NCI-H2196 treated with DMSO at 0.1 percent for 48 hours (cell line): ENCODE measurements at regions not wholly inside any gene's neighbourhood (a gene's known extent, or its start where the extent isn't known, plus 50 kb on each side); places are given as distances from the start of the nearest gene placed in this dataset.

Experiments used
- DNase-seq: peaks from one replicate; lab custom pipeline; 2025; ENCODE audit not compliant: unreplicated experiment; lab: John Stamatoyannopoulos, UW

DNA sequence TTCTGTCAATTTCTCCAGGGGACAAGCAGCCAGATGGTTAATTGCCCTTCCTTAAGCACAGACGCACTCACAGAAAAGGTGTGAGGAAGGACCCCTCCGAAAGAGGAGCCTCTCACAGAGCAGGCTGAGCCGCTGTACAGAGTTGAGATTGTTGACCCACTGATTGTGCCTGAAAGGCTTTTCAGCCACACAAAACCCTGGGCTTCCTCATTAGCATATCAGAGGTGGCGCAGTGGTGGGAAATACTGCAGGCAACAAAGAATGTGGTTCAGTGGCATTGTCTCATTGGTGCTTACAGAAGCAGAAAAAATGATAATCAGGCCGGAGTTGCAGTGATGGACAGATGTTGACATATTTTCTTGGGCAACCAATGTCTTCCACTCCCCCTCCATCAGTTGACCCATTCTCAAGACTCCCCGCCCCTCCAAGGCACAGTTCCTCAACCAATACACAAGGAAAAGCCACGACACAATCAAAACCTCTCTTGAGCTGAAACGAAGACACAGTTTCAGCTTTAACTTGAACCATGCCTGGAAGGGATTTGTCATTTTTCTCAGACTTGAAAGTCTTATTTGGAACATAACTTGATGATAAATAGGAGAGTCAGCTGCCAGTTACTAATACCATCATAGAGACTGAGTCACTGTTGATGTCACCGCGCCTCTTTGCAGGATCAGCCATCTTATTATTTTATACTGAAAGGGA lies 53.1 kb downstream of the ATXN3L start:
- DNase-seq: no peak

DNA sequence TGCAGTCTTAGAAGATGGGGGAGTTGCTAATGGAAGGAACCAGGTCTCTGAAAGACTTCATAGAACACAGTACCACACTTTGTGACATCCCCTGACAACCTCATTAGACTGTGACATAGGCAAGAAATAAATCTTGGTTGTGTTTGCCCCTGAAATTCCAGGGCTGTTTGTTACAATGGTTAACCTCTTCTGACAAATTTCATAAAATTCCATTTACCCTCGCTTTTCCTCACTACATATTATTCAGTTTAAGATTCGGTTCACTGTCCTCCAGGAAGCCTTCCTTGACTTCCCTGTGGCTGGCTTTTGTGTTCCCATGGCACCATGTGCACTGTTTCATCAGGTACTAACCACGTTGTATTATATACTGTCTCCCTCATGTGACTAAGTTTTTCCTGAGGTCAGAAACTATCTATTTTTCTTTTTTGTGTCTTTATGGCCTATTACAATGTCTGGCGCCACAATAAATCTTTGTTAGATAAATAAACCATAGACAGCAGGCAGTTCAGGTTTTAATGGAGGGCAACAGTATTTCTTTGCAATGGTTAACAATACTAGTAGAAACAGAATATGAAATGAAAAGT lies 54.2 kb downstream of the ATXN3L start:
- DNase-seq: no peak

DNA sequence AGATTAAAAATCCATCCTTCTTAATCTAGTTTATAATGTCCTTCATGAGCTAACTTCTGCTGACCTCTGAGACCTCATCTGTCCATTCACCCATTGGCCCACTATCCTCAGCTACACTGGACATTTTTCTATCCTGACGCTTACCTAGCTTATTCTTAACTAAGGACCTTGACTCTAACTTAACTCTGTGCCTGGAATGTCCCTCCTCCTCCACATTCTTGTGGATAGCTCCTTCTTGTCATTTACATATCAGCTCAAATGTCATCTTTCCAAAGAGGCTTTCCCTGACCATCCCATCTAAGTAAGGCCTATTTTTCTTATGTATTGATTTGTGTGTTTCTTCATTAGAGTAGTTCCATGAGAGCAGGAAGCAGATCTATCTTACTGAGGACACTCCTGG lies 54.7 kb downstream of the ATXN3L start:
- DNase-seq: no peak

DNA sequence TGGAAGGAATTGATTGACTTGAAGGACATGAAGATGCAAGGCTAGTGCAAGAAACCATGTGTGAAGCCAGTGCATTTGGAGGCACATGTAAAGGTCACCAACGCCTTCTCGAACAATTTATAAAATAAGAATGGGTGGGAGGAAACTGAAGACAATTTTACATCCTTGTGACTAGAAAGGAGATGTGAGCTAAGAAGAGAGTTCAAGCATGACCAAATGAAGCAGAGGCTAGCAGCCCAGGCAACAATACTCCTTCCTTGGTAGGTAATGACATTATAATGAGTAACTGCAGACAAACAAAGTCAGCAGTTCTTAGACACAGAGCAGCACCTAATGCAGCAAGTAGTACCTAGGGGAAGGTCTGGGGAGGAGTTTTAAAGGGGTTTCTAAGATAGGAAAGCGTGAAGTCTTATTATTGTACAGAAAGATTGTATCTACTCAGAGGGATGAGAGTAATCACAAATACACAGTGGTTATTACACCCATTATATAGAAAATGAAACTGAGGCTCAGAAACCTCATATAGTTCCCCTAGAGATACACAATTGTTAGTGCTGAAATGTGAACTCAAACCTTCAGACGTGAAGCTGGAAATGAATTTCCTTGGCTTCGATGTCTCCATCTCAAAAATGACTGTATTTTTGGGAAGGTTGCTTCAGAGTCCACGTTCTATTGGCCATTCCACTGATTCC lies 56.1 kb downstream of the ATXN3L start:
- DNase-seq: no peak

DNA sequence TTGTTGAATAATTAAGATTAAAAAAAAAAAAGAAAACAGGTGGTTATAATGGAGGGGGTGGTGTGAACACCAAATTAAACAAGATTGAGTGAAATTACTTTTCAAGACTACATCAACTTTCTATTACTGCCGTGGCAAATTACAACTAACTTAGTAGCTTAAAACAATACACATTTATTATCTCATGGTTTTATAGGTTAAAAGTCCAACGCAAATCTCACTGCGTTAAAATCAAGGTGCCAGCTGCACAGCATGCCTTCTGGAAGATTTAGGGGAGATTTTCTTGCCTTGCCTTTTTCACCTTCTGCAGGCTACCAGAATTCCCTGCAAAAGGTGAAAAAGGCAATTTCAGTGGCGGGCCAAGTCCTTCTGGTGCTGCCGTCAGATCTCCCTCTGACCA lies 58.5 kb downstream of the ATXN3L start:
- no peak for DNase-seq

DNA sequence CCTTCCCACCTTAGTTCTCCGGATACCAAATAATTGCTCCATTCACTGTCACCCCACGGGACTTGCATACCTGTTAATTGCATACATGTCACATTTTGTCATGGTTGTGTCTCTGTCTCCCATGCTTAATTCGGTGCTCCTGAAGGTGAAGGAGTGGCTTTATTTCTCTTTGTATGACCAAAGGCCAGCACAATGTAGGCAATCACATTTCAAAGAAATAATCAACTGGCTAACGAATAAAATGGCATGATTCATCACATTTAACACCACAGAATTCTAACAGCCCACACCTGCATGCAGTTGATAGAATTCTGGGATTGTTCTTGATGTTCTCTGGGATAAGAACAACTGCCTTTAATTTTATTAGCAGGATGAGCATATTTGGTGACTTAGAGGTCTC lies 59.3 kb downstream of the ATXN3L start:
- no peak for DNase-seq

DNA sequence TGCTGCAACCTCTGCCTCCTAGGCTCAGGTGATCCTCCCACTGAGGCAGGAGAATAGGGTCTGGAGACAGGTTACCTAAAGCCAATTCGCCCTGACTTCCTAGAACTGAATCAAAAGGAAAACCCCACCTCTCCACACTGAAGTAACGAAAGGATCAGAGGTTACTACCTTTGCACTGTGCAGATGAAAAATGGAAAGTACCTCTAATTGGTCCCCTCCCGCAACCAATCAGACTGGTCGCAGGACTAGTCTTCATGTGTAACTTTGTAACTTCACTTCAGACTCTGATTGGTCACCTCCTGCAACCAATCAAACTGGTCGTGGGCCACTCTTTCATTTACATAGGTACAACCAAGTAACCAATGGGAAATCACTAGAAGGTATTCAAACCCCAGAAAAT lies 61.1 kb downstream of the ATXN3L start:
- DNase-seq: no peak

DNA sequence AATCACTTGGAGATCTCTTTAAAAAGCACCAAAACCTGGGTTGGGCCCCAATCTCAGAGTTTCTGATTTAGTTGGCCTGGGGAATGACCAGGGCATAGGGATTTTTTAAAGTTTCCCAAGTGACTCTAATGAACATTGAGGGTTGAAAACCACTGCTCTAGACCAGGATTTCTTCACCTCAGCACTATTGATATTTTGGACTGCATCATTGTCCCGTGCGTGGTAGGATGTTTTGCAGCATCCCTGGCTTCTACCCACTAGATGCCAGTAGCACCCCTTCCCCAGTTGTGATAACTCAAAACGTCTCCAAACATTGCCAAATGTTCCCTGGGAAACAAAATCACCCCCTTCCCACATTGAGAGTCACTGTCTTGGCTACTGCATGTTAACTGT lies 61.8 kb downstream of the ATXN3L start:
- no peak for DNase-seq

DNA sequence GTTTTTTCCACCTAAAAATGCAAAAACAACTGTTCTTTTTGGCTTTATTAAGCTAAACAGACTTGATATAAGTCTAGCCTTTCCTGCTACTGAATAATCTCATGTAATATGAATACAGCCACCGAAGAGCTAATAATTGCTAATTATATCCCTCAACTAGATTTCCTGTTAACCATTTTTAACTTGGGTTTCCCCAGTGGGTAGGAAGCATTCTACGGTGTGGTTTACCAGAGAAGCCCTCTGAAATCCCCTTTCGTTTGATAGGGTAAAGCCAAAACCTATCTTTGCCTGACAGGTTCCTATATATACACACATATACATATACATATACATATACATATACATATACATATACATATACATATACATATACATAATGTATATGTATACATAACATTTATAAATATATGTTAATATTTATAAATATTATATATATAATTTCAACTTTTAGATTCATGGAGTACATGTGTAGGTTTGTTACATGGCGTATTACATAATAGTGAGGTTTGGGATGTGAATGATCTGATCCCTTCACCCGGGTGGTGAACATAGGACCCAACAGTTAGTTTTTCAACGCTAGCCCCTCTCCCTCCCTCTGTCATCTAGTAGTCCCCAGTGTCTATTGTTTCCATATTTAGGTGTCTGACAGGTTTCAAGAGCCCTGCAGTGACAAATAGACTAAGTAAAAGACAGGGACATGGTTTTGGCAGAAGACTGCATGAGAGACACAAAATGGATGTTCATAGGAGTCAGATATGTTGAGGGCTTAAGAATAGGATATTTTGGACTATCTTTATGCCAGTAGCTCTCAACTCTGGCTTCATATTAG lies 62.4 kb downstream of the ATXN3L start:
- no peak for DNase-seq

DNA sequence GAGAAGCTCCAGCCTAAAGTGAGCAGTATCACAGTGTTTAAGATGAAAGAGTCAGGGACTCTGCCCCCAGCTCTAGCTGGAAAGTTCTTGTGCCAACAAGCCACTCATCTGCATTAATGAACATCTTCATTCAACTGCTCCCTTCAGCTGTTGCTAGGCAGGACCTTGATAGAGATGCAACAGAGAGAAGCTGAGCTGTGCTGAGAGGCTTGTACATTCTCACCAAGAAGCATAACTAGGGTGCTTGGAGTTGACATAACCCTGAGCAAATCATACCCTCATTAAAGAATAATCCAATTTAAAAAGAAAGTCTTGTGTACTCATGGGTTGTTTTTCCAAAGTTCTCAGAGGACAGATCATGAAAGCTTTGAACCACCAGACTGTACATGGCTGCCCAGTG lies 63.2 kb downstream of the ATXN3L start:
- no peak for DNase-seq

DNA sequence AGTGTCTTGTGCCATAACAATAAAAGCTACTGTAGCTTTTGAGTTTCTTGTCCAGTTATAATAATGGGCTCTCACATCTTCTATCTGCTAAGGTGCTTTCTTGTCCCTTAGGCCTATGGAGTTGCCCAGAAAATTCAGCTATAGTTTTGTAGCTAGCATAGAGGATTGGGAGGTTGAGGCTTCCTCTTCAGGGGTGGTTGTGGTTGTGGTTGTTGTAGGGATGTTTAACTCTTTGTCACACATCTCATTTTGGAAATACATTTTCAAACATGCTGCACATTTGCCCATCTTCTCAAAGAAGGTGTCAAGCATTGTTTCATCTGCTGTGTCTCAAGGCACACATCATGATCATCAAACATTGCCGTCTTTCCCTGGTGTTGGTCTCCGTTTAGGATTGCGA lies 65.0 kb downstream of the ATXN3L start:
- no peak for DNase-seq

DNA sequence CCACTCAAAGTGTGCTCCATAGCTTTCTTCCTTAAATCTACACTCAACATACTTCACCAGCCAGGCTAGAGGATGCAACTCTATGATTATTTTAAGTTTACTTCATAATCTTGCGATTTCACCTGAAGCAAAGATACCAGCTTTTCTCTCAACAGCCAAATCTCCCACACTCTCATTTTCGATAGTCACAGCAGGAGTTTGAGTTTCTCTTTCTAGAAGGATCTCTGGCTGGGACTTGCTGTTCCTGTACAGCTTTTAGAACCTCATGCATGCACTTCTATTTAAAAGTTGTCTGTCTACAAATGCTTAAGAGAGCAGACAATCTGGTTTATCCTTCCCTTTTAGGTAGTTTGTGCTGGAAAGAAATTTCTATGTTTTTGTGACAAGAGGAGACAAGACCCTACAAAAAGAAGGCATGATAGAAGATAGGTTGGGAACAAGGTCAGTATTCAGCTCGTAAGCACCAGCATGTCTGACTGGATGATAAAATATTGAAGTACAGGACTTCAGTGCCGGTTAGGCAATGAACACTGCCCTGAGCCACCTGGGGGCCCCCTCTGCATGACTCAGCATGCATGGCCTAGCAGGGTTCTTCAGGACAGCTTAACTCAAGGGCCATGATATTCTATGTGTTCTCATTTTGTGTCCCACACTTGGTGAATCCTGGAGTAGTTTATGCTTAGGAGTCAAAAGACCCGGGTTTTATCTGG lies 65.6 kb downstream of the ATXN3L start:
- DNase-seq: no peak

DNA sequence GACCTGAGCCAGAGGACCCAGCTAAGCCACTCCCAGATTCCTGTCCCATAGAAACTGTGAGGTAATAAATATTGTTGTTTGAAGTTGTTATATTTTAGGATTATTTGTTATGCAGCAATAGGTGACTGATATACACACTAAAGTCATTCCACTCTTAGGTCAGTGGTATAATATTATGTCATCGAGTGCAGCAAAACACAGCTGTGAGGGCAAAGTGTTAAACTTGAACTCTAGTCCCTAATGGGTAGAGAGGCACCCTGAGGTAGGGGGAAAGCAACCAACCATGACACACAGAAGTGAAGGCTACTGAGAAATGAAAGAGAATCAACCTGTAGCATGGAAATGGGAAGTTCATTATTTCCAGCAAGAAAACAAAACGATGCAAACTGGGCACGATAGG lies 66.6 kb downstream of the ATXN3L start:
- no peak for DNase-seq

DNA sequence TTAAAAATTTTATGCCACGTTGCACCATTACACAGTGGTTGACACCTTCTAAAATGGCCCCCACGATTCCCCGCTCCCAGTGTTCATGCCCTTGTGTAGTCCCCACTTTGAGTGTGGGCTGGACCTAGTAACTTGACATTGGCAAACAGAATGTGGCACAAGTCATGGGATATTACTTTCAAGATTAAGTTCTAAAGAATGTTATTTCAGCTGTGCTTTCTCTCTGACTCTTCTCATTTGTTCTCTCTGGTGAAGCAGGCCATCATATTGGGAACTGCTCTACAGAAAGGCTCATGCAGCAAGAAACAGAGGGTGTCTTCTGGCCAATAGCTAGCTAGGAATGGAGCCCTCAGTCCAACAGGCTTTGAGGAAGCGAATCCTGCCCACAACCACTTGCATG lies 67.1 kb downstream of the ATXN3L start:
- no peak for DNase-seq

DNA sequence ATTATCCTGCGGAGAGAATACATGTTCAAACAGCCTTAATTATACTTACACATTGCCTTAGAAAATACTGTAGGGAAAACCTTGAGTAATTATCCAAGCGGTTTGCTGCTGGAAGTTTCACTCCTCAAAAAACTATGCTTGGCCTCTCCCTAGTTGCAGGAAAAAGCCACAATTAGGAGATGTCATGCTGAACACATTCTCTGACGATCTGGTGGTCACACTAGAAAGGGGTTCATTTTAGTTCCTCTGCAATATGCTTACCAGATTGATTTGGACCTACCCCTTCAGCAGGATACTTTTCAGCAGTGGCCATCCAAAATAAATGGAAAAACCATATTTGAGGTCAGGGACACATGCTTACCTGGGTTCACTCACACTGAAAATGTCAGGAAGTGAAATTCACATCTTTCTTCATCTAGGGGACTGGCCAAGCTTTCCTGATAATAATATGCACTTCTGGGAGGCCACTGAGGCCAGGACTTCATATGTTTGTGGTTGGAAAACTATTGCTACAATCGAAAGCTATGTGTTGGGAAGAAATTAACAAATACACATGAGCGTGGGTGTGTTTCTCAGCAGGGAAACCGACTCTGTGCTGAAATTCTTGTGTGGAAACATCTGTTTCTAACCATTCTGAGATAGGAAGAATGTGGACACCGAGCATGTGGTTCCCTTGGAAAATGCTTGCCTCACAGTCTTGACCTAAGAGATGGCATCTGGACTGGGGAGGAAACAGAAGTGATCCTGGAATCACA lies 68.8 kb downstream of the ATXN3L start:
- no peak for DNase-seq

DNA sequence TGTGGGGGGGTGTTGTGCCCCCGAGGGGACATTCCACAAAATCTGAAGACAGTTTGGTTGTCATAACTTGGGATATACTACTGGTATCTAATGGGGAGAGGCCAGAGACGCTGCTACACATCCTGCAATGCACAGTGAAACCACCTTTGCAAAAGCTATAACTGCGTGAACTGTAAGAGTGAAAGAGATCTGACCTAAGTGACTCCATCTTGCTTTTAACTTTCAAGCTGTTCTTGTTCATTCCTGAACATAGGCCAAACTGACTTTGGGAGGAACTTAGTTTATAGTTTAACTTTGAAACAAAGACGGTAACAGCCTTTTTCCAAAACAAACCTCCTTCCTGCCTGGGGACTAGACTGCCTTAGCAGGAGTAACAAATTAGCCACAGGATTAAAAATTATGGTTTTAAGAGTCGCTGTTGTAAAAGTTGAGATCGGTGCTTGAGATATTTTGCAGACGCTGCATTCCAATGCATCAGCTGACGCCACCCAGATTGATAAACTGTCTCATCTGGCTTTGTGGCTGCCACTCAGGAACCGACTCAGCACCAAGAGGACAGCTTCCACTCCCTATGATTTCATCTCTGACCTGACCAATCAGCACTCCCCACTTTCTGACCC lies 70.9 kb downstream of the ATXN3L start:
- no peak for DNase-seq

DNA sequence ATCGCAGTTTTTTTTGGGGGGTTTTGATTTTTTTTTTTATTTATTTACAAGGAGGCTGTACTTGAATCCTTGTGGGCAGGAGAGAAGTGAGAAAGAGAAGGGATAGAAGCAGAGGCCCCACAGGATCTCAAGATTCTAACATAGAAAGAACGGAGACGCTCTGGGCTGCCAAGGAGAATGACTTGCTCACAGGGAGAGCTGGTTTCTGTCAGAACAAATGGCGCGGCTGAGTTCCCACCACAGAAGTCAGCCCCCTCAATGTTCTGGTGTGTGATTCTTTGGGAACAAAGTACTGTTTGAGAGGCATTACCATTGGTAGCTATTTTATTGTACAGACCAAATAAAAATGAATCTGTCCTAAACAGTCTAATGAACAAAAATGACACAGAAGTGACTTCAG lies 80.6 kb downstream of the ATXN3L start:
- DNase-seq: no peak

DNA sequence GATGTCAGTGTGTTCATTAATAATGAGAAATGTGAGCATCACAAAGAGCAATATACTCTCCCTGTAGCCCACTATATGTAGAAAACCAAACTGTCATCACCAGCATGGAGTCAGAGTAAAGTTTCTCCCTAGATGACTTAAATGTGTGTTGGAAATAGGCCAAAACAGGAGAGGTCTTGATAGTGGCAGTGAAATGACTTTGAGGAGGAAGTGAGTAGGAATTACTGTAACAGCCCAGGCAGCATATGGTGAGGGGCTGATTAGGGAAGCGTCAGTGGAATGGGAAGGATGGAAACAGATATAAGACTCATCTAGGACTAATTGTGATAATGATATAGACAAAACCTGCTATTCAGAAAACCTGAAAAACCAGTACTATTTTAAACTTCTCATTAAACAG lies 83.9 kb downstream of the ATXN3L start:
- DNase-seq: no peak

DNA sequence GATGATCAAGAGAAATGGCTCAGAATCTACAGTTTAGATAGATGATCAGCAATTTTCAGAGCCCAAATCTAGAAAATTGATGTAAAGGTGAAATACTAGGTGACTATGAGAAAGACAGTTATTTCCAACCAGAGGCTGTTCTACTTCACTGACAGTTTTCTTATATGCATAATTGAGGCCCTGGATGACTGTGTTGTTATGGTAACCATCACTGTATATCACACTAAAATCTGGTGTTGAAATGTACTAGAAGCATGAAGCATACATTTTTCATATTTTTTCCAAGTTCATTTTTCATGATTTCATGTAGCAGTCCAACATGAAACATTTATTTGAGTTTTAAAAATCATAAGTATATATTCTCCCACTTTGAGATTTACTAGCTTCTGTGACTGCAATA lies 87.4 kb downstream of the ATXN3L start:
- DNase-seq: no peak

DNA sequence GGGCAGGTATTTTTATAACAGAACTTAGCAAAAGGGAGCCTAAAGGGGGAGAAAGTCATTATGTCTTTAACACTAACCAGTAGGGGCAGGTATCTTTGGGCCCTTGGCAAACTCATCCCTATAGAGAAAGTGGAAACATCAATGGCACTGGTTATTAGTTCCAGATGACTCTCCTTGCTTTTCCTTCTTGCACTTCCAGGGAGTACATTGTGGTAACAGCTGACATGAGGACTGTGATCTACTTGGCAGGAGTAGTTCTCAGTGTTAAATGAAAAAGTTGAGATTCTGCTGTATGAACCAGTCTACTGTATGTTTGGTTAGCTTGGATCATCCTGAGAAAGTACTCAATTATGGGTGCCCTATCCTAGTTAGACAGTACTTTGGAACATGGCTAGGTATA lies 93.6 kb downstream of the ATXN3L start:
- no peak for DNase-seq
